DOHH2 (cell line): ENCODE measurements at regions not wholly inside any gene's neighbourhood (a gene's known extent, or its start where the extent isn't known, plus 50 kb on each side); places are given as distances from the start of the nearest gene placed in this dataset.

Source experiments
- CTCF ChIP-seq: fragments of 200-600 bp; sonication (generic); IDR thresholded peaks from one replicate; pipeline ENCODE4 v1.5.1; 2014; ENCODE audit warnings: antibody characterized with exemption, mild to moderate bottlenecking, low read depth, low read length; ENCODE audit not compliant: poor library complexity, severe bottlenecking
- EZH2phosphoT487 ChIP-seq: fragments of 200-600 bp; sonication (generic); IDR thresholded peaks from 2 replicates; pipeline ENCODE4 v1.6.1; 2017; ENCODE audit warnings: borderline replicate concordance, mild to moderate bottlenecking, antibody characterized with exemption, low read length, moderate library complexity, mixed read lengths

GRCh38 chr4:85302193-85302736 lies 172.7 kb upstream of the ARHGAP24 start:
- TF ChIP-seq CTCF: no peak
- TF ChIP-seq EZH2phosphoT487: no peak
